SKM-1 treated with dmso at 0.1 percent for 144 hours (cell line): ENCODE measurements at regions not wholly inside any gene's neighbourhood (a gene's known extent, or its start where the extent isn't known, plus 50 kb on each side); places are given as distances from the start of the nearest gene placed in this dataset.

Source experiments
- DNase-seq: peaks from one replicate; lab custom pipeline; 2025; ENCODE audit not compliant: unreplicated experiment; lab: John Stamatoyannopoulos, UW

DNA sequence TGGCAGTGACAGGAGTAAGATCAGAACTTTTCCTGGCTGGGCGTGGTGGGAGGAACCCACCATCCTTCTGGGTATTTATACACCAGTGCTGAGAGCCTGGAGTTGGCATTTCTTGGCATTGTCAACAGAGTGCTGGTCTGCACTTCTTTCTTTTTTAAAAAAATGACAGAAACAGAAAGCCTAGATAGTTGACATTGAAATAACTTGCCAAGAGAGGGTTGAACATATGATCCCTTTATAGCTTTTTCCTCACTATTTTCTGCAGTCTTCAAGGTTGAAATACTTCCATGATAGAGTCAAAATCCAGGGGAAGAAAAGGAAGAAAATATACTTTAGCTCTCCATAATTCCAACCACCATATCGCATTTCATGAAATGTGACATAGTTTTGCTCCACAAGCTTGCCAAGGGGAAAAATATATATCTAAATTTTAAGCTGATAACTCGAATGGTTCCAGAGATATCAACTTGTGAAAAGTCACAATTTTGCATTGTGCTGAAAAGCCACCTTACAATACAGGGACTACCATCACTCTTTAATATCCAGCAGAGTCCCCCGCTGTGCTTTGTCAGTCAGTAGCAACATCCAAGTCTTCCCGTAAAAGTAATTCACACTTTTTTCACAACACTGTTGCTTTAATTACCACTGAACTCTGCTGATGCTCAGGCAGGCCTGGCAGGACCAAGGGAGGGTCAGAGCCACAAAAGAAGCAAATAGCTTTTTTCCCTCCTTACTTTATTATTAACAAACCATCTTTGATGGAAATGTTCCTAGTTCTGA lies 764.9 kb upstream of the FANCL start:
- DNase-seq = no peak

DNA sequence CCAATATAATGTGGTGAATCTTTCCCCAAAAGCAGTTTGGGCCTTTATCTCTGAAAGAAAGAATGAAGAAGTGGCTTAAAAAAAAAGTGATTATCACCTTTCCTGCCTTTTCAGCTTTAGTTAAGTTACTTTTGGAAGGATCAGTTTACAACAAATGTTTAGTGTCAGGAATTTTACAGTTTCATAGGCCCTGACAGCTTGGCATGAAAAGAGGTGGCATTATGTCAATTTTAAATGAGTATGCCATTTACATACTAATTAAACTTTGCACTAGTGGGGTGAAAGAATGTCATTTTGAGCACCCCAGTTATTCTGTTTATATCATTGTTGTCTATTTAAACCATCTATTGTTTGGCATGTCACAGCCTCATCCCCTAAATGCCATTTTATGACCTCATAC lies 763.5 kb upstream of the FANCL start:
- DNase-seq = no peak

DNA sequence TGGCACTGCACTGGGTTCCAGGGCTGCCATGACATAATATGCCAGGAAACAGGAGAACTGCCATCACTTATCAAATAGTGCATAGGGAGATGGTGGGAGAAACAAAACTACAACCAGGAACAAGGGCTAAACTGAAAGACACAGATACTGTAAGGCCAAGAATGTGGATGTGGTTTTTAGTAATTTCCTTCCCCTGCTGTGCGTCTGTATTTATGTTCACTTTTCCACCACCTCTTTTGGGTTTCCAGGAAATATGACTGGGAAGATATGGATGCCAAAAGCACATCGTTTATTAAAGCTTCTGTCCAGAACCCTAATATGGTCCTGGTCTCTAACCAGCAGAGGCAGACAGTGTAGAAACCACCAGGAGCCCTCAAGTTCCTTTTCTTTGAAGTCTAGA lies 759.7 kb upstream of the FANCL start:
- no peak for DNase-seq

DNA sequence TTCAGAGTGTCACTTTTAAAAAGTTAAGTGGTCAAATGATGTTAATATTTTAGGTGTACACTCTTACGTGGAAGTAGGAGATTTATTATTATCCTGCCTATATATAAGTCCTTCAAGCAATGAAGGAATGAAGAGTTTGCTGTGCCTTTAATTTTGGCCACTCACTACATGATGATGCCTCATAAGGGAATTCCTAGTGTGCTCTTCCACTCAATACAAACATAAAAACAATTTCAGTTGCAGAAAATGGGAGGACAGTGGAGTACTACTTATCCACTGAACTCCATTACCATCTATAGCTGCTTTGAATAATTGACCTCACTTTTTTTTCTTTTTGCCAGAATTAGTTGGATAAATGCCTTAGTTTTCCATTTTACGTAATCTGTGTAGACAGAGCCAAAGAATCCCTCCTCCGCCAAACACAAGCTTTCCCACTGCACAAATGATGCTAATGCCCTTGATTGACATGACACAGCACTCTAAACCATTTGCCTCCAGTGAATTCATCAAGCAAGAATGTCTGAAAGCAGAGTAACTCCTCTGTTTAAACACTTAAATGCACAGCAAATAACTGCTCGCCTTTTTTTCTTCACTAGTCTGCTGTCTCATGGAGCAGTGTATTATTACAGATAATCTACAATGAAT lies 751.1 kb upstream of the FANCL start:
- DNase-seq = no peak

DNA sequence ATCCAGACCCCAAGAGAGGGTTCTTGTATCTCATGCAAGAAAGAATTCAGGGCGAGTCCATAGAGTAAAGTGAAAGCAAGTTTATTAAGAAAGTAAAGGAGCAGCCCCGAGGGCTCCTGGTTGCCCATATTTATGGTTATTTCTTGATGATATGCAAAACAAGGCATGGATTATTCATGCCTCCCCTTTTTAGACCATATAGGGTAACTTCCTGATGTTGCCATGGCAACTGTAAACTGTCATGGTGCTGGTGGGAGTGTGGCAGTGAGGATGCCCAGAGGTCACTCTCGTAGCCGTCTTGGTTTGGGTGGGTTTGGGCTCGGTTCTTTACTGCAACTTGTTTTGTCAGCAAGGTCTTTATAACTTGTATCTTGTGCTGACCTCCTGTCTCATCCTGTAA lies 750.2 kb upstream of the FANCL start:
- no peak for DNase-seq

DNA sequence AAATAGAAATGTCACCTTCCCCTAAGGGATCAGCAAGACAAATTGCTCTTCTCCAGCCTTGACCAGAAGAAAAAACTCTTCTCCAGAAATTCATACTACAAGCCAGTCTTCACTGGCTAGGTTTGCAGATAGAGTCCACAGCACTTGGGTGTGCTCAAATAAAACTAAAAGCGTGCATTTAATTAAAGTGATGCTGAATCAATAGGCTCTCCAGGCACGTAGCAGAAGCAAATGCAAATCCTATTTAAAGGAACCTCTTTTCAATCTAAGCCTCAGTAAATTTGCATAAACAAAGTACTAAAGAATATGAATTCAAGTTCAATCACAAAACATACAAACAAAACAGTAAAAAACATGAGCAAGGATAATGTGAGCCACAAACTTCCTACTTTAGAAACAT lies 744.4 kb upstream of the FANCL start:
- no peak for DNase-seq

DNA sequence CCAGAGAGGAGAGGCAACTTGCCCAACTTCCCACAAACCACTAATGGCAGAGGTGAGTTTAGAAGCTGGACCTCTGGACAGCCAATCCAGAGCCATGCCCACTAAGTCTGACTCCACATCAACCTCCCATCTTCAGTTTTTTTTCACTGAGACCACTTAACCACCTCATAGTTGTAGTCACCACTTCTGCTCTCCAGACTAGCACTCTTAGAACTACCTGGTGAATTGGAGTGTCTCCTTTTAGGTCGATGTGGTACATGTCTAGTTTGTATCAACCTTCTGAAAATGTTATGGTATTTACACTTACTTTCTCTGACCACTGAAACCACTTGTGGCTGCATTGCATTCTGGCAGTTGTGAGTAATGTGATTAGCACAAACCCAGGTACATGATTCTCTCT lies 743.6 kb upstream of the FANCL start:
- no peak for DNase-seq

DNA sequence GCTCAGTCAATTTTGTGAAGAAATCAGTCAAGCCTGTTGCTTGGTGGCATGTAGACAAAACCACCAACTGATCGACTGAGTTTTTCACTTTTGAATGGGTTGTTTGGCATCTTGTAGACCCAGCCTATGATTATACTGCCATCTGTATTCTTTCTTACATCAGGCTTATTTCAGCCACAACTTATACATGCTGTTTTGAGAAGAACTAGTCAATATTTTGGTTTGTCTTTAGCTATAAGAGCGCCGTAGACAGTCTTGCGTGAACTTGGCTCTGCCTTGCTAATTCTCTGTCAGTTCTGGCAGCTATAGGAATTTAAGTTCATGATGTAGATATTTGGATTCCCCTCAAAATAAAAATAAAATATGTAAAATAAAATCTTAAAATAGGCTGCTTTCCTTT lies 742.0 kb upstream of the FANCL start:
- no peak for DNase-seq

DNA sequence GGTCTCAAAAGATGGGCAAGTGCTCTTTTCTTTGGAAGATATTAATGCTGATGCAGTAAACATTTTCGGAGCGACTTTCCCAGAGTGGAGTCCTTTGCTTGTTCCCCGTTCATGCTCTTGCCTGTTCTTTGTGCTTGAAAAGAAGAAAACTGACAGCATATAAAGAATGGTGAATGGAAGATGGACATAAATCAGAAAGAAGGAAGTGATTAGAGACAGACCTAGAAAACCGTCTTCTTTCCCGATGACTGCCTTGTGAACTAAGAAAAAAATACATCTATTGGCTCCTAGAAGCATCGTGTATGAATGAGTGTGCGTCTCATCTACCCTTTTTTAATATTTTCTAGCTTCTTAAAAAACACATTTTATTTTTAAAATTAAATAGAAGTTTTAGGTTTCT lies 740.1 kb upstream of the FANCL start:
- DNase-seq = no peak

DNA sequence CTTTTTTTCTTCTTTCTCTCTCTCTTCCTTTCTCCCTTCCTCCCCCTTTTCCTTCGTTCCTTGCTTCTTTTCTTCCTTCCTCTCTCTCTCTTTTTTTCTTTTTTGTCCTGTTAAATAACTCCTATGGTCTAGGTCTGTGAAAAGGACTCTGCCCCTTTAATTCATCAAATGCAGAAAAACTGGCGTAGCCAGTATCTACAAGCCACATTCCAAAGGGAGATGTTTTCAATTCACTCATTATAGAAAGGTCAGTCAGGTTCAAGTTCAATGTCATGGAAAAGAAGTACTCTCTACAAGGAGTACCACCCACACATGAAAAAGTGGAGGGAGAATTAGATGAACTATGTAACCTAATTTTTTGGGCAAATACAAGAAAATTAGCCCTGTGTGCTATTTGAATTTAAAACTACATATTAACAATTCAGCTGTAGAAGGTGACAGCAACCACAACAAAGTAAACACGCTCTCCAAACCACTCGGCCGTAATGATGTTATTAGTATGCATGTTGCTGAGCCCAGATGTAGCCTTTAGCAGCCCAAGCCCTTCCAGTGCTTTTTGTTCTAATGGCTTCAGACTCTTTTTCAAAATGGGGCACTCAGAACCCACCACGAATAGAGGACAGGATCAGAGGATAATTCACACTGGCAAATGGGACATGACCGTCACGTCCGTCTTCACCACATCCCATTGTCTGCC lies 735.4 kb upstream of the FANCL start:
- no peak for DNase-seq

DNA sequence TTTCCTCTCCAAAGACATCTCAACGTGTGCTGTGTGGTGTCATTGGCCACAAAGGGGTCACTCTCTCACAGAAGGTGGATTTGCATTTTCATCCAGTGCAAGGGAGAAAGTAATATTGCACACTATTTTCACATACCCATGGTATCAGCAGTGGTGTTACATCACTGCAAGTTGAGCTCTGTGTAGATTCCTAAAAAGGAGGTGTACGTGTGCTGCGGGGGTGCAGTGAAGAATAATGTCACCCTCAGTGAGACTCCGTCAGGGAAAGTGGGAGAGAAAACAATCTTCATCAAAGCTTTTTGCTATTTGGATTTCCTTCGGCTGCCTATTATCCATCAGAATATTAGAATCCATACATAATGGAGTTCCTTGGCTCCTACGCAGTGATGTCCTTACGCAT lies 733.8 kb upstream of the FANCL start:
- DNase-seq = no peak

DNA sequence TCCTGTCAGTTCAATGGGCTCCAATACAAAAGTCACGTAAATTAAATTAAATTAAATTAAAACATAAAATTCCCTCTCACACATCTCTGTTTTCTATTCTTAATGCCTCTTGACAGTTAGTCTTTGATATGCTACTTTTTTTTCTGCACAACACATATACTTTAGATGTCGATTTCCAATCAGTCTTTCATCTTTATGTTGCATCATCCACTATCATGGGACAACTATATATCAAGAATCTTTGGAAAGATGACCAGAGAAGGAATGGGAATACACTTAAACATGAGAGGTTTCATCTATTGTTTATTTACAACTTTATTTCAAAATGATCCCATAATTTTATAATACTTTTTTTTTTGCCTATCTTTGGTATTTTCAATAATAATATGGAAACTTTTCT lies 733.3 kb upstream of the FANCL start:
- DNase-seq = no peak

DNA sequence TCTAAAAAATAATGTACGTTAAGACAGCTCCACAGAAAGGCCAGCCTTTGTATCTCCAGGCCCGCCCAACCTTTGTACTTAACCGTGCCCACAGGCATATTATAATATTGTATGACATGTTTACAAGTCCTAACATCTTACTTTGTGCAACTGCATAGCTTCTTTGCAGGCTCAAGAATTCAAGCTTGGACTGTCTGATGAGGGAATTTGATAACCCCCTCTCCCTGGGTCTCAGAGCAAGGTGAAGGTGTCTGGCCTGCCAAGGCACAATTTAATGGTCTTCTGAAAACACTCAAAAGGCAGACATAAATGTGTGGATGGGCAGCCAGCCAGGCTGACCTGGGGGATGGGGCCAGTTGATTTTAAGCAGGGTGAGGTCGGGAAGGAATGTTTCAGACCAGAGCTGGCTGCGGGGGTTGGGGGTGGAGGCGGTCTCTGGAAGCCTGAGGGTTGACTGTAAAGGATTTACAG lies 732.7 kb upstream of the FANCL start:
- no peak for DNase-seq

DNA sequence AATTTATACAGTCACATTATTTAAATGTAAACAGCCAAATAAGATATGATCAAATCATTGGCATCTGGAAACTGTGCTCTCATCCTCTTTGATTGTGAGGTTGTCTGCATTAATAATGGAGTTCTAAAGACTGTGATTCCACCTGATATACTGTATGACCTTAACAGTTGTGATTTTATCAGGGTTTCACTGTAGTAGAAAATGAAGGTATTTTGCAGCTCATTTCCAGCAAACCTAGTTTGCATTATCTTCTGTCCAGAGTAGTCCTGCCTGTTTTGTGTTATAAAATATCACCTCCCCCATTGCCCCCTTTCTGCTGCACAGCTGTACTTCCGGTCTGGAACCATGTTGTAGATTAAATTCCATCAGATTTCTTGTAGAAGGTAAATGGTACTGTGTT lies 731.6 kb upstream of the FANCL start:
- no peak for DNase-seq

DNA sequence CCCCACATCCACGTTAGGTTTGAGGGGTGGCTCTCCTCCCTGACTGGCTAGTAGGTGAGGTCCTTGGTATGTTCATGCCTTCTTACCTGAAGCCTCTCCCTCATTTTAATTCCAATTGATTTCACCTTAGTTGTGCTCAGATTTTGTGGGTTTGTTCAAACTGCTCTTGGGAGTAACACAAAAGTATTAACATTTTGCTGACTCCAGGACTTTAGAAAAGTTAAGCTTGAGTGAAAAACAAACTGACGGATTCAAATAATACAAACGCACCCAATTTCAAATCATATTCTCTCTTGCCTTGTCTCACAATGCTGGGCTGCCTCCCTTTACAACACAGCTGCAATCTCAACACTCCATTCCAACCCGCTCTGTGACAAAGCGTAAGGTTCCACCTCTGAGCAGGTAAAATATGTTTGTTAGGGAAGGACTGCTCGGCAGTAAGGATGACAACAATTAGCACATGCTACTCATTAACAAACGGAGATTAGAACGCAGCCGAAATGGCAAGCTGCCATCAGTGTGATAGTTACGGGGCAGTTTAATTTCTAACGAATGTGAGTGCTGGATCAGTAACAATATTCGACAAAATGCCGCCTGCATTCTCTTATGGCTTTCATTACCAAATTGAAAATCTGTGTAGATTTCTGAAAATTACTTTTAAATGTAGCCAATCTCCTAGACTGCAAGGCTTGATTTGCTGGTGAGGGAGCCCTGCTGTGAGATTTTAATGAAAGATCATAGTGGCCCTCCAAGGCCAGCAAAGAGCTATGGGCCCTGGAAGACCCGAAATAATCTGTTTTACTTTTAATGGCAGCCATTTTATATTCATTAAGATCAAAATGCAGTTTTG lies 730.6 kb upstream of the FANCL start:
- no peak for DNase-seq

DNA sequence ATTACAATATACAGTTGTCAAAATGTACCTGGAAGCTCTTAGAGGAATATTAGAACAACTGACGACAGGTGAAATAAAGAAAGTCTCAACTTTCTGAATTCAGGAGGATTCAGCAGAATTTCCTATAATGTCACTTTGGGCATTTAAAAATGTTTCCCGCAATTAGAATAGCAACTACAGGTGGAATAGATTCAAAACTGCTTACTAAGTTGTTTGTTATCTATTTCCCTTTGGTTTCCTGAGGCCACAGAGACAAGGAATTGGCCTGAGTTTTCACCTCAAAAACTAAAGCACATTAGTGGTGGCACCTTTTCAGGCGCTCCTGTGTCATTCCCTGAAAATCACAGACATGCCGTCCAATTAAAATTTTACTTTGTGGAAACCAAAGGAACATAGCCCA lies 729.2 kb upstream of the FANCL start:
- DNase-seq = no peak

DNA sequence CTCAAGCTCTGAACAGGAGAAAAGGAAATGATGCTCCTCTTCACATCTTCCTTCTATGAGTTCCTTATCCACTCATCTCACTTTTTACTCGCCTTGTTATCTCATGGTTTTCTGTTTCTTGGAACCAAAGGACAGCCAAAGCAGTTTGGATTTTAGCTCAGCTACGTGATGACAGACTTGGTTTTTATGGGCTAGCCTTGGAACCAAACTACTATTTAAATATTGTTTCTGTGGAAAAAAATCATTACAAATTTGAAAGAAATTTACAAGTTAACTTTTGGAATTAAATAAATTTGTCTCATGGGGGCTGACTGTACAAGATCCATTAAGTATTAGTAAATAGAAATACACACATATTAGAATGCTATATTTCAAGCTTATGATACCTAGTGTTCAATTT lies 727.8 kb upstream of the FANCL start:
- no peak for DNase-seq

DNA sequence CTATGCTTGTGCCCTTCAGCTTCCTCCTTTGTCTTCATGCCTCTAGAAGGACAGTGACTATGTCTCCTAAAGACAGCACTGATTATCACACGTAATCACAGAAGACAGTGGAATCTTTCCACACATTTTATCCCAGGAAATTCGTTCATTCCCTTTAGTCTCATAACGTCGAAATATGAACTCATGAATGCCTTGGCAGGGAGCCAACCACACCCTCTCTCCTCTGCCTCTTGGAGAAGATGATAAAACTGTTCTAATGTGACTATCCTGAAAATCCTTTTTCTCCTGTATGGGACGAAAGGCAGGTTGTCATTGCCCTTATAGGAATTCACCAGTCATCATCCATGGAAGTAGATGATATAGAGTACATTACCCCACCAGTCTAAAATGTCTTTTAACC lies 726.6 kb upstream of the FANCL start:
- DNase-seq = no peak

DNA sequence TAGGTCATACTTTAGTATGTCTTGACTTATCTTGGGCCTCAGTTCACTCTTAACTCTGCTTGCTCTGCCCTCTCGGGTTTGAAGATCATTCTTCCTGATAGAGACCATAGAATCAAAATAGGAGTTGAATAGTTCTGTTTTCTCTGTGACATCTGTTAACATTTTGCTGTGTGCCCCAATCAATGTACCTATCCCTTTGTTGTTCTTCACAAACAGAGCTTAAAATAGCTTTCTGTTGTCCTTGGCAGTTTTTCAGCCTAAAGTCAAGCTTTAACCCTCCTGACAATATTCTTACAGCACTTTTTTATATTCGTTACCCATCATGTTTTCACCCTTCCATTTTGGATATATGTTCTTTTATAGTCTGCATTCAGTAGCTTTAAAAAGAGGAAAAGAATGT lies 724.5 kb upstream of the FANCL start:
- DNase-seq = no peak

DNA sequence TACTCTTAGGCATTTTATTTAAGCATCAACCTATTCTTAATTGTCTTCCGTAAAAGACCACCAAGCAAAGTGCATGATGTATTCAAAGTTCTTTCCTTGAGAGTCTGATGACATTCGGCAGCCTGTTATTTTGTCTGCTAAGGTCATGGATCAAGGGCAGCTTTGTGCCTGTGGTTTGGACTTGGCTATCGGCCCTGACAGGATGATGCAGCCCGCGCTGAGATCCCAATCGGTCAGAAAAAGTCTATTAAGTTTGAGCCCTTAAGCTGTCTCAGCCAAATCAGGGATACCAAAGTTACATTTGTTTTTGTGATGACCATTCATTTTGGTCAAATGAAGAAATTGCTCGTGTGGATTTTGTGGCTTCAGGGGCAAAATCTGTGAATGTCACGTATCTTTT lies 718.9 kb upstream of the FANCL start:
- no peak for DNase-seq

DNA sequence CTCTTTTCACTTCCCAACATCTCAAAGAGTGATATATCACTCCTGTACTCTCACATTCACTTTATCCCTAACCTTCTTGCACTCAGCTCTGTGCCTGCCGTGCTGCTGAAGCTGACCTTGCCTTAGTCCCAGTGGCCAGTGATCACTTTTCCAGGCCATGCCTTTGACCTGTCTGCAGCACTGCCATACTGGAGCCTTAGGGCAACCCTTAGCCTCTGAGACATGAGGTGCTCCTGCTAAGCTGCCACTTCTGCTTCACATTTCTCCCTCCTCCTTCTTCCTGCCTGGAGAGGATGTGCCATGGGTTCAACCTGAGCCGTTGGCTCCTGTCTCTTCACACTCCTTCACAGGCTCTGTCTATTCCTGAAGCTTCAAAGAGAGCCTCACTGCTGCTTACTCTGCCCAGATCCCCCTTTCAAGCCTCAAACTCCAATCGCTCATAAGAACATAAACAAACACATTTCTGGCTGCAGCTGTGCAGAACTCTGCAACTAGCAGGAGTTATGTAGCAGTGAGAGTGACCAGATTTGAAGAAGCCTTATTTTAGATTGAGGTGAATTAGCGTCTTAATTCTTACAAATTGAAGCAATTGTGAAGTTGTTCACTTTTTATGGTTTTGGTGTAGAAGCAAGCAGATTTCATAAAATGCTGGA lies 716.2 kb upstream of the FANCL start:
- DNase-seq = no peak
